GM13977 (cell line): ENCODE measurements at regions not wholly inside any gene's neighbourhood (a gene's known extent, or its start where the extent isn't known, plus 50 kb on each side); places are given as distances from the start of the nearest gene placed in this dataset.

ENCODE experiments used
- DNase-seq: peaks from one replicate; pipeline ENCODE4 v3.0.0; 2012; ENCODE audit warnings: low spot score
- CTCF ChIP-seq: IDR thresholded peaks from 2 replicates; pipeline ENCODE4 v1.5.1; 2012; ENCODE audit warnings: mild to moderate bottlenecking, control low read depth; ENCODE audit not compliant: insufficient read depth; ENCODE audit errors: extremely low read depth, missing control alignments
- in situ Hi-C: fragments of 300-500 bp; cut with MboI; formaldehyde crosslinking; loops from one replicate; pipeline ENCODE4 v1.12.0; 2022; ENCODE audit warnings: low sequenced_read_pairs, low pct_unique_long_range_greater_than_20kb, mixed read lengths, inconsistent platforms; ENCODE audit not compliant: unreplicated experiment

- no peak for DNase-seq
- in situ Hi-C loops = no loop called here
- TF ChIP-seq CTCF = no peak
Measured at GRCh38 chr13:104365430-104365829, 1299.2 kb upstream of the SLC10A2 start.

- DNase-seq = no peak
- TF ChIP-seq CTCF = no peak
- in situ Hi-C loops = no loop called here
Measured at GRCh38 chr13:104357672-104358354, 1291.6 kb upstream of the SLC10A2 start.

GRCh38 chr13:104357174-104357573 is 1291.0 kb upstream of the SLC10A2 start:
- no peak for TF ChIP-seq CTCF
- DNase-seq = no peak
- in situ Hi-C loops = no loop called here

GRCh38 chr13:104355041-104355670 is 1288.9 kb upstream of the SLC10A2 start:
- no peak for TF ChIP-seq CTCF
- in situ Hi-C loops = no loop called here
- DNase-seq = no peak

GRCh38 chr13:104327211-104327610 is 1261.0 kb upstream of the SLC10A2 start:
- TF ChIP-seq CTCF = no peak
- in situ Hi-C loops = no loop called here
- no peak for DNase-seq

GRCh38 chr13:104326523-104326922 is 1260.3 kb upstream of the SLC10A2 start:
- in situ Hi-C loops = no loop called here
- no peak for DNase-seq
- TF ChIP-seq CTCF = no peak

GRCh38 chr13:104321756-104322155 is 1255.5 kb upstream of the SLC10A2 start:
- no peak for DNase-seq
- no peak for TF ChIP-seq CTCF
- in situ Hi-C loops = no loop called here
